SK-N-SH (cell line): ENCODE measurements at regions not wholly inside any gene's neighbourhood (a gene's known extent, or its start where the extent isn't known, plus 50 kb on each side); places are given as distances from the start of the nearest gene placed in this dataset.

ENCODE experiments used
- CTCF ChIP-seq: fragments of 200-600 bp; sonication (generic); IDR thresholded peaks from 2 replicates; pipeline ENCODE4 v1.6.1; 2017; ENCODE audit warnings: antibody characterized with exemption, mild to moderate bottlenecking, moderate library complexity
- EZH2phosphoT487 ChIP-seq: fragments of 200-600 bp; sonication (generic); IDR thresholded peaks from 2 replicates; pipeline ENCODE4 v1.6.1; 2017; ENCODE audit warnings: low read depth, mixed run types, mild to moderate bottlenecking, antibody characterized with exemption, moderate library complexity, borderline replicate concordance
- RFX5 ChIP-seq: IDR thresholded peaks from 2 replicates; pipeline ENCODE4 v1.6.1; 2012; ENCODE audit warnings: mild to moderate bottlenecking, improper control_type of control experiment, low read length
- SIN3A ChIP-seq: IDR thresholded peaks from 2 replicates; pipeline ENCODE4 v1.6.1; 2012; ENCODE audit warnings: low read depth, mild to moderate bottlenecking, low read length, moderate library complexity, borderline replicate concordance
- TEAD4 ChIP-seq: IDR thresholded peaks from 2 replicates; pipeline ENCODE4 v1.4.0; 2012; ENCODE audit warnings: mild to moderate bottlenecking, borderline replicate concordance; ENCODE audit not compliant: insufficient read depth
- USF2 ChIP-seq: fragments of 150-350 bp; IDR thresholded peaks from 2 replicates; pipeline ENCODE4 v1.6.1; 2017; ENCODE audit warnings: antibody characterized with exemption, low read length, low read depth, borderline replicate concordance
- YY1 ChIP-seq: IDR thresholded peaks from 2 replicates; pipeline ENCODE4 v1.4.0; 2012; ENCODE audit warnings: low read depth, mild to moderate bottlenecking
- ZBTB33 ChIP-seq: IDR thresholded peaks from 2 replicates; pipeline ENCODE4 v1.4.0; 2012; ENCODE audit warnings: low read depth, borderline replicate concordance

GRCh38 chr3:59663076-59663850 lies 613.4 kb upstream of the CFAP20DC start:
- no peak for TF ChIP-seq CTCF
- TF ChIP-seq EZH2phosphoT487 = no peak
- TF ChIP-seq RFX5 = no peak
- no peak for TF ChIP-seq ZBTB33
- no peak for TF ChIP-seq SIN3A
- no peak for TF ChIP-seq TEAD4
- no peak for TF ChIP-seq USF2
- TF ChIP-seq YY1 = no peak
